Cerebellar cortex (tissue), 1 donor: ENCODE measurements at regions not wholly inside any gene's neighbourhood (a gene's known extent, or its start where the extent isn't known, plus 50 kb on each side); places are given as distances from the start of the nearest gene placed in this dataset.

Source experiments
- DNase-seq: peaks from one replicate; pipeline ENCODE4 v3.0.0-alpha.2; 2015; ENCODE audit warnings: low spot score

DNA sequence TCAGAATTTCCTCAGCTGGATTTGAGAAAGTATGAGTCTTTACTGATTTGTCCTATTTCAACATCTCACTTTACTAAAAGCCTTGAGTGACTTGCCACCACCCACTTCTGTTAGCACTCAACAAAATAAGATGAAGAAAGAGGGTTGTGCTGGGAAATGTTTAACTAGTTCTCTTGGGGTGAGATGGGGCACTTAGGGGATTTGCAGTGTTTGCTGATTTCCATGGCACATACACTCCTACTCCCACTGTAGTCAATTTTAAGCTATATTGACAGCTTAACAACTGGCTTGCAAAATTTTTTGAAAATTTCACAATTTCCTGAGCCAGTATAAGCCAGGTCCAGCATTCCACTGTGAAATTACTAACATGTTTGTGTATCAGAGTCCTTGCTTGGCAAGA is 463.1 kb upstream of the ARHGEF26 start:
- no peak for DNase-seq

- no peak for DNase-seq
Measured at GRCh38 chr3:153666991-153667740, 454.0 kb upstream of the ARHGEF26 start.

- DNase-seq: no peak
Measured at GRCh38 chr3:153669527-153669926, 451.7 kb upstream of the ARHGEF26 start.

GRCh38 chr3:153670577-153670976 is 450.6 kb upstream of the ARHGEF26 start:
- no peak for DNase-seq

DNA sequence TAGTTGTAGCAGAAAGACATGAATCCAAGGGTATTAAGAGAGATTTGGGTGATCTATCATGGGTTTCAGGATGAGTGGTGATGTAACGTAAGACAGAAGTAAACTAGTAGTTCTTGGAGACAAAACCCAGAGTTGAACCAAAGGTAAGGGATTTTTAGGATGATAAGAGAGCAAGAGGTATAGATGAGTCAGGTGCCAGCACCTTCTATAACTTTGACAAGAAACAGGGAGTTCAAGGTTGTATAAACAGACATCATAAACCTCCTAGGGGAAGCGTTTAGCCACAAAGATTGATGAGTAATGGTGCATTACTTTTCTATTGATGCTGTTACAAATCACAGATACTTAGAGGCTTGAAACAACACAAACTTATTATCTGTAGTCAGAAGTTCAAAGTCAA is 447.3 kb upstream of the ARHGEF26 start:
- DNase-seq: no peak

- DNase-seq: no peak
Measured at GRCh38 chr3:153679714-153680113, 441.5 kb upstream of the ARHGEF26 start.

DNA sequence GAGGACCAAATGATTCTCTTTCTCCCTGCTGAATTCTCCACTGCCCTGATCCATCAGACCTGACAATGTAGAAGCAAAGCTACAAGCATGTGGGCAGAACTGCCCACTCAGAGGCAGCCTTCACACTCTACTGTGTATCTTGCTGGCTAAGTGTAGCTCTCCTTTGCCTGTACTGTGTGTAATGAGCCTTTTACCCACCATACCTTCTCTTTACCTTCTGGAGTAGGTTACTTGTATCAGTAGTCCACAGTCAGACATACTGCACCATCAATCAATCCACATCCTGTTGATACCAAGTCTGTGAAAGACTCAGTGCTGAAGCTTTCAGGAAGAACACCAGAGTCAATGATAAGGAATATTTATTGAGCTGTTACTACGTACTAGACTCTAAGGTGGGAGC is 440.7 kb upstream of the ARHGEF26 start:
- no peak for DNase-seq

GRCh38 chr3:153681057-153681456 is 440.1 kb upstream of the ARHGEF26 start:
- DNase-seq: no peak

GRCh38 chr3:153688301-153689120 is 432.7 kb upstream of the ARHGEF26 start:
- no peak for DNase-seq

GRCh38 chr3:153693207-153693606 is 428.0 kb upstream of the ARHGEF26 start:
- DNase-seq: no peak

GRCh38 chr3:153702106-153702505 is 419.1 kb upstream of the ARHGEF26 start:
- no peak for DNase-seq

DNA sequence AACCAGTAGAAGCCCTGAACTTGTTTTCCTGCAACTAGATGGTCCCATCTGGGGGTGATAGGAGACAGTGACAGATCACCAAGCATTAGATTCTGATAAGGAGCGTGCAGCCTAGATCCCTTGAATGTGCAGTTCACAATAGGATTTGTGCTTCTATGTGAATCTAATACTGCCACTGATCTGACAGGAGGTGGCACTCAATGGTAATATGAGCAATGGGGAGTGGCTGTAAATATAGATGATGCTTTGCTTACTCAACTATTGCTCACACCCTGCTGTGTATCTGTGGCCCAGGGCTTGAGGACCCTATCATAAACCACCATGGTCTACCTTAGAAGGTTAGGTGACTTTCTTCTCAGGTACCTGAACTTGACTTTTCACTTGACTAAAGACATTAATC is 417.1 kb upstream of the ARHGEF26 start:
- DNase-seq: no peak

GRCh38 chr3:153706706-153707105 is 414.5 kb upstream of the ARHGEF26 start:
- DNase-seq: no peak

GRCh38 chr3:153714016-153714415 is 407.2 kb upstream of the ARHGEF26 start:
- DNase-seq: no peak

DNA sequence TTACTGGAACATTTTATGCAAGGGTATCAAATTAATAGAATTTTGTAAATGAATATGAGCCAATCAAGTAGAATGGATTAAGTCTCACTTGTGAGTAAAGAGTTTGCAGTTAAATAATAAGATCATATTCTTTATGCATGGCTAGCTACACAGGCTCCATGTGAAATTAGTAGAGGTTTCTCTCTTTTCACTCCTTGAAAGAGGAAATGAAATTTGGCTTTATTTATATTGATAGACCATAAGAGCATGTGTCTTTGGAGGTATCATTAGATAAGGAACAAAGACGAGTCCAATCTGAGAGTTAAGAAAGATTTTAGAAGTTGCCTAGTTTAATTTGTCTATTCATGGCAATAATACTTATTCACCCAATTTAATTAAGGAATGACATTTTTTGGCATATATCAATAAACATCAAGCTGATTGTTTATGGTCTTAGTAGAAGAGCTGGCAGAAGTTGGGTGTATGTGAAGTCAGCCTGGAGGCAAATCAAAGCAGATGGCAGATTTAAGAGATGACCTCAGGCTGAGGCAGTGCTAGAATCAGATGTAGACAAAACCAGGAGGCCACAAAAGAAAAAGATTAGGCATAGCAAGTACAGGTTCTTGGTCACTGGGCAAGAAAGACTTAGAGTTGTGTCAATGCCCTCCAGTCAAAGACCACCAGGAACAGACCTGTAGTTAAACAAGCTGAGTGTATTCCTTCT is 406.5 kb upstream of the ARHGEF26 start:
- DNase-seq: no peak

DNA sequence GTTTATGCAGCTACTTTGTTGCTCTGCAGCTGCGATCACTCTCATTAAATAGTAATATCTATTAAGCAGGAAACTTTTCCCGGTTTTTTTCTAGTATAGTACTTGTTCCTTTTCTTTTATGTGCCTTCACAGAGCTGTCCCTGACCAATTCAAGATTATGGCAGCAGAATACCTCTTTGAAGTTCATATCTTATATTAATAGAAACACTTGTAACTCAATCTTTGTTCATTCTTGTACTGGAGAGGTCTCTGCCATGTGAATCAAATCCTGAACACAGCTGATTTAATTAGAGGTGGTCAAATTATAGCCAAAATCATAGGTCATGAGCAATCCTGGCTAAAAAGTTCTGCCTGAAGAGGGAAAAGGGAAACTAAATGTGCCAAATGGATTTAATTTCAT is 399.0 kb upstream of the ARHGEF26 start:
- no peak for DNase-seq

DNA sequence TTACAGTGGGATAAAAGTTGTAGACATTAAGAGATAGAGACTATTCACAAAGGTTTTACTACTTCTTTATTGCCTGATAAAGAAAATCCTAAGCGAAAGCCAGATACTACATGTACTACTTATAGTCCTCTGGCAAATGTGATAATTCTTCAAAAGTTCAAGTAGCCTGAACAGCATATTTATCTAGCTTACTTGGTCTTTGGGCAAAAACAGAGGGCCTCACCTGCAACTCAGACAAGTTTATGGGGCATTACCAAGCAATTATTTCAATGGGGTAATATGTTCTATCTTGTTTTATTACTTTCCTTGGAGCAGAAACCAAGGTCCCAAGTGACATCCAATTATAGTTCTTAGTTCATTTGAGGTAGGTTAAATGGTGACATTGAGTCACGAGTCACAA is 390.1 kb upstream of the ARHGEF26 start:
- no peak for DNase-seq

DNA sequence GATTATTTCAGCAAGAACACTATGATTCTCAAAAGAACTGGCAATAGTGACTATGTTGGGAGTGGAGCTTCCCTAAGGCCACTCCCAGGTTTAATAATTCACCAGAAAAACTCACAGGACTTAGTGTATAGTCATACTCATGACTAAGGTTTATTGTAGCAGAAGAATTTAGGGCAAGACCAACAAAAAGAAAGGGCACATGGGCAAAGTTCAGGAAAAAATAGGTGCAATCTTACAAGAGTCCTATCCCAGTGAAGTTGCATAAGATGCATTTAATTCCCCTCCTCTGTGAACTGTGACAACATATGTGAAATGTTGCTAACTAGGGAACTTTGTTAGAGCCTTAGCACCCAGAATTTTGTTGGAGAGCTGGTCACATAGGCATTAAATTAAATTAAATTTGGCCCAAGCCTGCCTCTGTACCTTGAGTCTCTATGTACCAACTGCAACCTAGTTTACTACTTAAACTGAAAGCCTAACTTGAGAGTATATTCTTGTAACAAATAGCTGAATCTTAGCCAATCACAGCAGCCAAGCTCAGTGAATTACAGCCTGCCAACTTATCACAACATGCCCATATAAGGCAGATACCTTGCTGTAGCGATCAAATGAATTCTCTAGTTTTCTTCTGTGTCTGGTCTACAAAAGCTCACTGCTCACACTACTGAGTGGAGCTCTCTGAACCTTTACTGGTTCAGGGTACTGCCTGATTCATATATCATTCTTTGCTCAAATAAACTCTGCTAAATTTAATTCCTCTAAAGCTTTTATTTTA is 386.2 kb upstream of the ARHGEF26 start:
- DNase-seq: no peak

DNA sequence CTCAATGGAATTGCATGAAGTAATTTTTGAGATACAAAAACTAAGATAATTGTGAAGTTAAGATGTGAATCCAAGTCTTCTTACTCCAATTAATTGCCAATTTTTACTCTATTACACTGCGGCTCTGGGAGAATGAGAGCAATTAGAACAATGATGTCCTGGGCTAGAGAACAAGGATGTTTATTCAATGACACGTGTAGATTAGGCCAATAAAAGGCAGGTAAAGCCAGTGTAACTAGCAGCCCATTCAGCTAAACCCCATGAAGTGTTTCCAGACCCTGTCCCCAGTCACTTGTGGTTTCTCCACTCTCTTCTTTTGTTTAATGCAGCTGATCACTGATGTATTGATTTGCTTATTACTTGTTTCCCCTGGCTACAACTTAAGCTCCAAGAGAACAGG is 381.1 kb upstream of the ARHGEF26 start:
- no peak for DNase-seq

GRCh38 chr3:153744889-153745288 is 376.3 kb upstream of the ARHGEF26 start:
- DNase-seq: no peak

DNA sequence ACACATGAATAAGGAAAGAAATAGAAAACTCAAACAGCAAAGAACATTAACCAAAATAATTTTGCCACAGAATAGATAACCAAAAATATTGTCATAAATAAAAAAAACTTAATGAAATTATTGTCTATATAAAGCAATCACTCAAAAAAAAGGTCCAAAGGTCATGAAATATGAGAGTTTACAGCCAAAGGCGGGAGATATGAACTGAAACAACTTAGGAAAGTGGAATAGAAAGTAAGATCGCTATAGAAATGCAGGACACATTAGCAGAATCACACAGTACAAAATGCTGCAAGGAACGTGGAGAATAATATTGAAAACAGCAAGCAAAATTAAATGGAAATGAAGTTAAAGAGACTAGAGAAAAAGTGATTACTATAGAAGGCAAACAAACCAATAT is 375.0 kb upstream of the ARHGEF26 start:
- DNase-seq: no peak

- no peak for DNase-seq
Measured at GRCh38 chr3:153749070-153749610, 372.1 kb upstream of the ARHGEF26 start.
